Fibroblast of lung (primary cell): ENCODE measurements at regions not wholly inside any gene's neighbourhood (a gene's known extent, or its start where the extent isn't known, plus 50 kb on each side); places are given as distances from the start of the nearest gene placed in this dataset.
"Not testable (repeated sequence)": the region's sequence is repeated elsewhere in the genome, so short reads cannot be mapped to it uniquely, and the experiment has no call there.

ENCODE experiments used
- DNase-seq, 2 donors: peaks; one replicate each; pipeline versions ENCODE4 v3.0.0 to v3.0.0-alpha.2; 2010; ENCODE audit warnings: low read depth in 2 of 2
- H2AFZ ChIP-seq: 2 replicates; pipeline ENCODE4 v1.5.1; 2012; ENCODE audit warnings: low read length, control low read depth, inconsistent platforms
- H3K27ac ChIP-seq: 2 replicates; pipeline ENCODE4 v1.5.1; 2011; ENCODE audit warnings: low read length, control low read depth; ENCODE audit not compliant: insufficient read depth
- H3K27me3 ChIP-seq: 2 replicates; pipeline ENCODE4 v1.5.1; 2011; ENCODE audit warnings: mild to moderate bottlenecking, low read length; ENCODE audit not compliant: control insufficient read depth, insufficient read depth
- H3K36me3 ChIP-seq: 2 replicates; pipeline ENCODE4 v1.5.1; 2011; ENCODE audit warnings: low read length; ENCODE audit not compliant: control insufficient read depth, insufficient read depth
- H3K4me1 ChIP-seq: 2 replicates; pipeline ENCODE4 v1.5.1; 2011; ENCODE audit warnings: low read length; ENCODE audit not compliant: control insufficient read depth, insufficient read depth; ENCODE audit errors: extremely low read depth
- H3K4me2 ChIP-seq: 2 replicates; pipeline ENCODE4 v1.5.1; 2011; ENCODE audit warnings: low read length, control low read depth; ENCODE audit not compliant: insufficient read depth; ENCODE audit errors: extremely low read depth
- H3K4me3 ChIP-seq, 4 experiments: fragments of 200-600 bp in 1 of 4; sonication (generic) in 1 of 4; replicated peaks in 1 of 4; 2 replicates each; pipeline ENCODE4 v1.5.1; 2011 to 2016; ENCODE audit warnings: low read length in 4 of 4, low read depth in 3 of 4, mild to moderate bottlenecking in 3 of 4, control low read depth in 2 of 4, inconsistent platforms in 1 of 4, mixed read lengths in 1 of 4; ENCODE audit not compliant: insufficient read depth in 1 of 4; ENCODE audit errors: control extremely low read depth in 1 of 4
- H3K79me2 ChIP-seq: 2 replicates; pipeline ENCODE4 v1.5.1; 2012; ENCODE audit warnings: mild to moderate bottlenecking, low read length, inconsistent platforms; ENCODE audit not compliant: control insufficient read depth, insufficient read depth
- H3K9ac ChIP-seq: 2 replicates; pipeline ENCODE4 v1.5.1; 2011; ENCODE audit warnings: mild to moderate bottlenecking, low read length, control low read depth; ENCODE audit not compliant: insufficient read depth
- H3K9me3 ChIP-seq: 2 replicates; pipeline ENCODE4 v1.5.1; 2012; ENCODE audit warnings: low read depth, low read length; ENCODE audit not compliant: control insufficient read depth, insufficient read depth
- H4K20me1 ChIP-seq: 2 replicates; pipeline ENCODE4 v1.5.1; 2011; ENCODE audit warnings: low read length; ENCODE audit not compliant: control insufficient read depth, insufficient read depth; ENCODE audit errors: extremely low read depth
- EZH2 ChIP-seq: IDR thresholded peaks from 2 replicates; pipeline ENCODE4 v1.5.1; 2012; ENCODE audit warnings: low read length, control low read depth, mild to moderate bottlenecking; ENCODE audit errors: missing control alignments
- TF ChIP-seq, protein P1 (sequence below), 2 donors: IDR thresholded peaks in 1 of 2; conservative IDR thresholded peaks in 1 of 2; 1 replicate in 1 of 2; 2 replicates in 1 of 2; pipeline ENCODE4 v1.5.1; 2011 to 2012; ENCODE audit warnings: low read length in 2 of 2, control low read depth in 1 of 2, inconsistent platforms in 1 of 2, low read depth in 1 of 2, mild to moderate bottlenecking in 1 of 2

DNA sequence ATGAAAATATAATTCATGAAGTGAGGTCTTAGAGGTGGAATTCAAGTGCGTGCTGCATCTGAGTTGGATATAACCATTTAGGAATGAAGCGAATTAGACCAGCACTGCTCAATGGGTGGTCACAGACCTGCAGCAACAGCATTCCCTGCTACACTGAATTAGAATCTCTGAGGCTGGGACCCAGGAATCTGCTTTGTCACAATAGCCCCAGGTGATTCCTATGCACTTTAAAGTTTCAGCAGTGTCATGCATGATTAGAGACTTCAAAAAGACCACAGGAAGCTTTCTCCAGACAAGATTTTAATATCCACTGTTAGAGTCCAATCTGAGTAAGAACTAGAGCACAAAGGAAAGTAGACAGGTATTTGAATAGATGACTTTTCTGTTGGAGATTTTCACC is 352.8 kb upstream of the VSTM2A start:
- DNase-seq = no peak
- H3K79me2 ChIP-seq = no peaks in the 10 kb centered on the region
- no peak overlapping the region for H2AFZ ChIP-seq
- TF ChIP-seq, protein P1, sequence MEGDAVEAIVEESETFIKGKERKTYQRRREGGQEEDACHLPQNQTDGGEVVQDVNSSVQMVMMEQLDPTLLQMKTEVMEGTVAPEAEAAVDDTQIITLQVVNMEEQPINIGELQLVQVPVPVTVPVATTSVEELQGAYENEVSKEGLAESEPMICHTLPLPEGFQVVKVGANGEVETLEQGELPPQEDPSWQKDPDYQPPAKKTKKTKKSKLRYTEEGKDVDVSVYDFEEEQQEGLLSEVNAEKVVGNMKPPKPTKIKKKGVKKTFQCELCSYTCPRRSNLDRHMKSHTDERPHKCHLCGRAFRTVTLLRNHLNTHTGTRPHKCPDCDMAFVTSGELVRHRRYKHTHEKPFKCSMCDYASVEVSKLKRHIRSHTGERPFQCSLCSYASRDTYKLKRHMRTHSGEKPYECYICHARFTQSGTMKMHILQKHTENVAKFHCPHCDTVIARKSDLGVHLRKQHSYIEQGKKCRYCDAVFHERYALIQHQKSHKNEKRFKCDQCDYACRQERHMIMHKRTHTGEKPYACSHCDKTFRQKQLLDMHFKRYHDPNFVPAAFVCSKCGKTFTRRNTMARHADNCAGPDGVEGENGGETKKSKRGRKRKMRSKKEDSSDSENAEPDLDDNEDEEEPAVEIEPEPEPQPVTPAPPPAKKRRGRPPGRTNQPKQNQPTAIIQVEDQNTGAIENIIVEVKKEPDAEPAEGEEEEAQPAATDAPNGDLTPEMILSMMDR (conservative IDR thresholded peaks at IDR 0.05 in 1 of 2, IDR thresholded peaks at IDR 0.05 in 1 of 2; ENCODE audit: low read depth in 1 of 2, low read length in 2 of 2) = no peak
- no peak for TF ChIP-seq EZH2
- no peak overlapping the region for H3K9ac ChIP-seq
- no peaks in the 10 kb centered on the region for H3K9me3 ChIP-seq
- H3K27me3 ChIP-seq = no peaks in the 10 kb centered on the region
- no peaks in the 10 kb centered on the region for H3K36me3 ChIP-seq
- H3K4me3 ChIP-seq = no peak overlapping the region
- no peak overlapping the region for H3K27ac ChIP-seq
- no peaks in the 10 kb centered on the region for H4K20me1 ChIP-seq
- H3K4me1 ChIP-seq = no peaks in the 10 kb centered on the region
- H3K4me2 ChIP-seq = no peak overlapping the region

DNA sequence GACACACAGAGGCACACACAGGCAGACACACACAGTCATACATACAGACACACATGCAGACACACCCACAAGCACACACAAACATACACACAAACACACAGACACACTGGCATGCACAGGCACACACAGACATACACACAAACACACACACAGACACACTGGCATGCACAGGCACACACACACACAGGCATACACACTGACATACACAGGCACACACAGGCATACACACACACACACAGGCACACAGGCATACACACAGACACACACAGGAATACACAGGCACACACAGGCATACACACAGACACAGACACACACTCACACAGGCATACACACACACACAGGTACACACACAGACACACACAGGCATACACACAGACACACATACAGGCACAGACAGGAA is 340.7 kb upstream of the VSTM2A start:
- Histone ChIP-seq H4K20me1 (no peaks in the 10 kb centered on the region), H3K9ac (no peak overlapping the region), H3K27ac (no peak overlapping the region), H3K4me3 (no peak overlapping the region), H3K27me3 (no peaks in the 10 kb centered on the region), H3K36me3 (no peaks in the 10 kb centered on the region), H2AFZ (no peak overlapping the region), H3K4me1 (no peaks in the 10 kb centered on the region), H3K4me2 (no peak overlapping the region), H3K9me3 (peaks cover 2% of the 10 kb centered on the region), H3K79me2 (no peaks in the 10 kb centered on the region)
- no peak for DNase-seq
- TF ChIP-seq EZH2 = no peak
- TF ChIP-seq, protein P1 (conservative IDR thresholded peaks at IDR 0.05 in 1 of 2, IDR thresholded peaks at IDR 0.05 in 1 of 2; ENCODE audit: low read depth in 1 of 2, low read length in 2 of 2) = no peak

DNA sequence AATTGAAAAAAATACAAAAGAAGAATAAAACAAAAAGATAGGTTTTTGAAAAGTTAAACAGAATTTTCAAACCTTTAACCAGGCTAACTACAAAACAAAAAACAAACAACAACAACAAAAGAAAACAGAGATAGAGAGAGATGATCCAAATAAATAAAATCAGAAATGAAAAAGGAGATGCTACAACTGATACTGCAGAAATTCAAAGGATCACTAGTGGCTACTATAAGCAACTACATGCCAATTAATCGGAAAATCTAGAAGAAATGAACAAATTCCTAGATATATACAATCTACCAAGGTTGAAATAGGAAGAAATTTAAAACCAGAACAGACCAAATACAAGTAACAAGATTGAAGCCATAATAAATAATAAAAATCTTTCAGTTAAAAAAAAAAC is 326.8 kb upstream of the VSTM2A start:
- Histone ChIP-seq H3K79me2 (no peaks in the 10 kb centered on the region), H3K27ac (no peak overlapping the region), H3K27me3 (no peaks in the 10 kb centered on the region), H3K4me1 (no peaks in the 10 kb centered on the region), H3K9me3 (no peaks in the 10 kb centered on the region), H2AFZ (no peak overlapping the region), H3K4me3 (no peak overlapping the region), H3K36me3 (no peaks in the 10 kb centered on the region), H3K9ac (no peak overlapping the region), H3K4me2 (no peak overlapping the region), H4K20me1 (no peaks in the 10 kb centered on the region)
- TF ChIP-seq, protein P1 (conservative IDR thresholded peaks at IDR 0.05 in 1 of 2, IDR thresholded peaks at IDR 0.05 in 1 of 2; ENCODE audit: low read depth in 1 of 2, low read length in 2 of 2) = no peak
- TF ChIP-seq EZH2 = no peak
- no peak for DNase-seq

DNA sequence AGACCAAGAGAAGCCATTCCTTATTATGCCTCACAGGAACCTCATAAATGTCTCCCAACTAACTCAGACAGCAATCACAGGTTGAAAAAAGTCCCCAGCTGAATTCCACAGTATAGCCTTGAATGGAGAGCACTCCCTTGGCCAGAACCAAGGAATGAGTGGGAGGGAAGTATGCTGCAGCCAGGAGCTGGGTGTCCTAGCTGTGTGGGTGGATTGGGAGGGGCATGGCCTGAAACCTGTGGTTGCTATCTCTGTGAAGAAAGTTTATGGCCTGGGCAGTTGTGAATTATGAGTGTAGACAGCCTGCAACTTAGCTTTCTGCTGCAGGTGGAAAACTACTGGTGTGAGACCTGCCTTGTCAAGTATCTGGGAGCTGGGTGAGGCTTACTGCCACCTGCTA is 316.1 kb upstream of the VSTM2A start:
- not testable (repeated sequence) for H2AFZ ChIP-seq, H3K4me2 ChIP-seq, H4K20me1 ChIP-seq, H3K27me3 ChIP-seq, H3K9ac ChIP-seq, H3K9me3 ChIP-seq, H3K36me3 ChIP-seq, H3K27ac ChIP-seq, H3K4me3 ChIP-seq, H3K4me1 ChIP-seq, DNase-seq, H3K79me2 ChIP-seq
